HG03135 (cell line): ENCODE measurements at regions not wholly inside any gene's neighbourhood (a gene's known extent, or its start where the extent isn't known, plus 50 kb on each side); places are given as distances from the start of the nearest gene placed in this dataset.
"Not testable (repeated sequence)": the region's sequence is repeated elsewhere in the genome, so short reads cannot be mapped to it uniquely, and the experiment has no call there.

ENCODE experiments used
- ATAC-seq: cut with Tn5 transposase; IDR thresholded peaks from one replicate; pipeline ENCODE4 v1.9.1; 2021; ENCODE audit warnings: mild to moderate bottlenecking, moderate library complexity; ENCODE audit not compliant: unreplicated experiment

DNA sequence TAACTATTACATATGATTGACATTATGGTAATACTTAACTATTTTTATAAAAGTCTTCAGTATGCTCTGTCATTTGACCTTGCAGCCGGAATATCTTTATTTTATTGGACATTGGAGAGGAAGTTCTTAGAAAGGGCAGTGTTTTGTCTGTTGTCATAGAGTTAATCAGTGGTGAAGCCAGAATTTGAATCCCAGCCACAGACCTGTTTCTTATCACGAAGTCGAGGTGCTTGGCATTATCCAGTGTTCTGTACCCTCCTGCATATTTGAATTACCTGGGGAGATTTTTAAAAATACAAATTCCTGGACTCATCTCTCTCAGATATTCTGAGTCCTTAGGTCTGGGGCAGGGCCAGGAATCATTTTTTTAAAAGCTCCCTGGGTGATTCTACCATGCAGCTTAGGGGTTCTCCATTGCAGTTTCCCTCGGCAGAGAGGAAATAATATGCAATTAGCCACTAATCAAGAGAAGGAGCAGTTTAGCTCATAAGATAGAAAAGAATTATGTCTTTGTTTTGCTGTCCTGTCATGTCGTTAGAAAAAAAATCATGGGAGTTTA is 195.6 kb upstream of the CFAP20DC start:
- ATAC-seq, result no peak

DNA sequence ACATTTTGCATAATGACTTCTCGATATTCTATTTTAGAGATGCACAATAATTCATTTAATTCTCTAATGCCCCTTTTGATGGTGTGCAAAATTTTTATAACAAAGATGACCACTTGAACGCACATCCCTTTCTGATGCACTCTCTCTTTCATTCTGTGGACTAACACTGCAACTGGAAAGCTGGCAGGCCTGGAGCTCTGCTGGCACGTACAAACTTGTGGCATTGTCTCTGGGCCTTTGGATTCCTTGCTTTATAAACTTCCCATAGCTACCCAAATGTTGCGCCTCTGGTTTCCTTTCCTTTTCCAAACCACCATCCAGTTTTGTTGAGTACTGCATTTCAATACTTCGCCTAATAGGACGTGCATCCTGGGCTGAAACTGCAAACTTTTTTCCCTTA is 194.5 kb upstream of the CFAP20DC start:
- no peak for ATAC-seq

DNA sequence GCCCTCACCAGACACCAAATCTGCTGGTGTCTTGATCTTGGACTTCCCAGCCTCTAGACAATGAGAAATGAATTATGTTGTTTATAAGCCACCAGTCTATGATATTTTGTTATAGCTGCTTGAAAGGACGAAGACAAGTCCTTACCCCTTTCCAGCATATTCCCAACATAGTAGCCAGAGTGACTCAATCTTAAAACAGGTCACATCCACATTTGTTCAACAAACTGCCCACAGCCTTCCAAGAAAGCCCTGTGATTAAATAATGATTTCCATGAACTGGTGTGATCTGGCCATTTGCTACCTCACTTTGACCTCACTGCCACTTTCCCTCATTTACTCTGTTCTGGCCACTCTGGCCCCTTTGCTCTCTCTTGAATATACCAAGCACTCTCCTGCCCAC is 193.7 kb upstream of the CFAP20DC start:
- ATAC-seq, result no peak

GRCh38 chr3:59240666-59241255 is 190.9 kb upstream of the CFAP20DC start:
- ATAC-seq, result no peak

DNA sequence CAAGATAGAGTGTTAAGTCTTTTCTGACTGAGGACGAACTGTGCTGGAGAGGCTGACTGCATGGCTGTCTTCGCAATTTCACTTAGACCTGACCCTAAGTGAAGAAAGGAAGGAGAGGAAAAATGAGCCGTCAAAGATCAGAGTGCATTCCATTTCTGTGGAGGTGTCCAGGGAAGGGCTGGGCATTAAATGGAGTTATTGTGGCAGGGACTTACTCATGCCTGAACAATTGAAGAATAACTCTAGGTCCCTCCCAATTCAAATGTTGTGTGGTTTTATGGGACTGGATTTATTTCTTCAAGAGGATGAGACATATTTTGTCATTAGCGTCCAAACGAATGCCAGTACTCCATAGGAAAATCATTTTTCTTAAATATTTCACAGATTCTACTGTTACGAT is 187.3 kb upstream of the CFAP20DC start:
- no peak for ATAC-seq

DNA sequence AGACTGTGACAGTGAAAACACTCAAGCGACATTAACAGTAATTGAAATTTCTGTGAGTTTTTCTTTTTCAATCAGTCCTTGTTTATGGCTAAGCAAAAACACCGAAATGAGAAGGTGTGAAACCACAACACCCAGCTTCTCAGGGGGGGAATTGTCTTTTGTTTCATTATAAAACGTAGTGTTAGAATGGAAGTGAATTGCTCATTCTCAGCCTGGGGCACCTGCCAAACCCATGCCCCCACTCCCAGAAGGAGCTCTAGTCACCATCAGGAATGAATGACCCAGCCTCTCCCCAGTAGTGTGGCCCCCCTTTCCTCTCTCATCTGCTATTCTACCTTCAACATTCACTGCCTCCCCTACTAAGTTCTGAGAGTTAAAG is 185.8 kb upstream of the CFAP20DC start:
- ATAC-seq, result no peak

GRCh38 chr3:59234884-59235633 is 185.2 kb upstream of the CFAP20DC start:
- ATAC-seq, result no peak

- not testable (repeated sequence) for ATAC-seq
Measured at GRCh38 chr3:59230379-59230778, 180.6 kb upstream of the CFAP20DC start.

GRCh38 chr3:59213860-59214259 is 164.0 kb upstream of the CFAP20DC start:
- ATAC-seq, result no peak

GRCh38 chr3:59212128-59212779 is 162.4 kb upstream of the CFAP20DC start:
- no peak for ATAC-seq

GRCh38 chr3:59210260-59210659 is 160.4 kb upstream of the CFAP20DC start:
- no peak for ATAC-seq

- no peak for ATAC-seq
Measured at GRCh38 chr3:59192473-59192872, 142.6 kb upstream of the CFAP20DC start.

DNA sequence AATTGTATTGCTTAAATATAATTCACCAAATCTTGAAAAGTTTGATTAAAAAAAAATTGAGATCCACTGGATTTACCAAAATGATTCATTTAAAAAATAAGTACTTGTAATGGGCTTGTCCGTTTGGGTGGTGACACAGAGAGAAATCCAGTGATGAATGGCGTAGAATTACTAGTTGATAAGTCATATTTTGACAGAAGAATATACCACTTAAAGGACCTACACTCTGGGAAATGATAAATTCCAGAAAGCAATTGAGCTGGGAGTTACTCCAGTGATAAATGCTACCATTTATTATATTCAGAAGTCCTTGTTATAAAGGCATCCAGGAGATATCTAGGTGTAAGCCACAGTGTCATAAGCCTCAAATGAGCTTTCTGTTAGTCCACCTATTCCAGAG is 141.8 kb upstream of the CFAP20DC start:
- no peak for ATAC-seq

DNA sequence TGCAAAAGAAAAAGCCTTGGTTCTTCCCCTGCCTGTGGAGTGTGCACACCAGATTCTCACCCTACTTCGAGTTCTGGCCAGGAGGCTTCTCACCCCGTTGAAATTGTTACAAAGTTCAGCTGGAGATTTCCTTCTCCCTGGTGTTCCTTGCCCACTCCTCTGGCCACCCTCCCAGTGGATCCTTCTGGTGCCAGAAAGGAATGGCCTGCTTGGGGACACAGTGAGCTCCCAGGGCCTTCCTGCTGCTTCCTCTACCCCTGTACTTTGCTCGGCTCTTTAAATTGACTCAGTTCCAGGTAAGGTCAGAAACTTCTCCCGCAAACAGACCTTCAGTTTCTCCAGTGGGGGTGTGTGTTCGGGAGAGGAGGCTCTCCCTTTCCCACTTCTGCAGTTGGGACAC is 140.1 kb upstream of the CFAP20DC start:
- no peak for ATAC-seq

DNA sequence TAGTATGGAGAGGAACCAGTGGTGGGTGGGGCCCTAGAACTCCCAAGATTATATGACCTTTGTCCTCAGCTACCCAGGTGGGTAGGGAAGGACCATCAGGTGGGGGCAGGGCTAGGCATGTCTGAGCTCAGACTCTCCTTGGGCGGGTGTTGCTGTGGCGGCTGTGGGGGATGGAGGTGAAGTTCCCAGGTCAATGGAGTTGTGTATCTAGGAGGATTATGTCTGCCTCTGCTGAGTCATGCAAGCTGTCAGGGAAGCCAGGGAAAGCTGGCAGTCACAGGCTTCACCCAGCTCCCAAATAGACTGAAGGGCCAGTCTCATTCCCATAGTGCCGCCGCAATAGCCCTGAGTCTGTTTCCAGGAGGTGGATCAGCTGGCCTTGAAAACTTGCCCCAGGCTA is 139.7 kb upstream of the CFAP20DC start:
- ATAC-seq, result no peak

DNA sequence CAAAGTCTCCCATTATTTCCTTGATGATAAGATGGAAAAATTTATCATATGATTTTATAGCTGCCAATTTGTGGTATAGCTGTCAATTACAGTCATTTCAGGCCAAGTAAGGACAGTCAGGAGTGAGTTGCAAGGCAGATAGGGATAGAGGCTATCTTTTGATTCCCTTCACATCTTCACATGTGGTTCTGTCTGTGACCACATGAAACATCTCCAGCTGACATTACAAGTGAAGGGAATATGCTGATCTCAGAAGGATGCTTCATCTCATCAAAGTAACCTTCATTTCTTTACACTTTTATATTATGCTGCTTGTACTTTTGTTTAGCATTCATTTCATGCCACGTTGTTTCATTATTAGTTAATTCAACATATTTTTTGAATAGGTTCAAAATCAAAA is 136.9 kb upstream of the CFAP20DC start:
- no peak for ATAC-seq

DNA sequence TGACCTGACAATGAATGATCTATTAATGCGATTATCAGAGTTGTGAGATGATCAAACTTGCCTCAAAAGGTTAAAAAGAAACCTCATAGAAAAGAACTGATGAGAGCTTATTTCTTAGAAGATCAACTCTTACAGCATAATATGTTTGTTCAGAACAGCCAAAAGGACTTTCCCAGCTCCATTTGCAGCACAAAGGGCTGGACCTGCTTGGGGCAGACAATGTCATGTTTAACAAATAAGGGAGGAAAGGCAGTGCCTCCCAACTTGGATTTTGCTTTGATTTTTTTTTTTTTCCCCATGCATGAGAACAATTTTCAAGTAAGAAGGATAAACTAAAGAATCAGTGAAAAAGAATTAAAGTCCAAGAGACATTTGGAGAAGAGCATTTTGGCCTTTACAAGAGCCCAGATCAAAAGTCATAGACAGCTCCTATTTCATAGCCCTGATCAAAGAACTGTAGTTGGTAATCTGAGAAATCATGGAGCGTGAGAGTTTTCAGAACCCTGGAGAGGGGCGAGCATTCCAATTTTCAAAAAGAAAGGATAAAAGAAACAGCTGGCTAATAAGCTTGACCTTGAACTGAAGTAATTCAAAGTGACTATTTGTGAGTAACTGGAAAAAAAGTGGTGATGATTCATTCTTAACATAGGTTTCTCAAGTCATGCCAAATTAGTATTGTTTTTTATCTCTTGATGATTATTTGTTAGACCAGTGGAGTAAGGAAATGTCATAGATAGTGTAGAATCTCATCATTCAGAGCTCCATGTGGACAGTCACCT is 136.0 kb upstream of the CFAP20DC start:
- ATAC-seq, result no peak

DNA sequence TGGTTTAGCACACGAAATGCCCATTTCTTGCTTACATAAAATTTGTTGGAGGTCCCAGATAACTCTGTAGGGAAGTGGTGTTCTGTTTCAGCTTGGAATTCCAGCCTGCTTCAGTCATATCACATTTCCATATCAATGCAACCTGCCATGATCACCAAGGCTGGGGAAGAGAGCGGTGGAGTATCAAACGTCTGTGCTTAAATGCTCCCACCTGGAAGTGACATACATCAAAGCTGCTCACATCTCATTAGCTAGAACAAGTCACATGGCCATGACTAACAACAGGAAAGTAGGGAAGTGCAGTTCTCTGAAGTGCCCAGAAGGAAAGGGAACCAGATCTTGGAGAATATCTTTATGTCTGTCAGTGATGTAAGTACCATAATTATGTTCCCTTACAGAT is 130.2 kb upstream of the CFAP20DC start:
- no peak for ATAC-seq

GRCh38 chr3:59178698-59179097 is 128.9 kb upstream of the CFAP20DC start:
- ATAC-seq, result no peak

- ATAC-seq, result no peak
Measured at GRCh38 chr3:59171491-59171890, 121.7 kb upstream of the CFAP20DC start.

DNA sequence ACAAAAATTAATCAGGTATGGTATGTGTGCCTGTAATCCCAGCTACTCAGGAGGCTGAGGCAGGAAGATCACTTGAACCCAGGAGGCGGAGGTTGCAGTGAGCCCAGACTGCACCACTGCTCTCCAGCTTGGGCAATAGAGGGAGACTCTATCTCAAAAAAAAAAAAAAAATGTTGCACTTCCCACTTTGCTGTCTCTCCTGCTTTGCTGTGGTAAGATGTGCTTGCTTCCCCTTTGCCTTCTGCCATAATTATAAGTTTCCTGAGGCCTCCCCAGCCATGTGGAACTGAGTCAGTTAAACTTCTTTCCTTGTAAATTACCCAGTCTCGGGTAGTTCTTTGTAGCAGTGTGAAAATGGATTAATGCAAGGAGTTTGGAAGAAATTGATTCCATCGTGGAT is 120.3 kb upstream of the CFAP20DC start:
- ATAC-seq, result not testable (repeated sequence)
